A673 (cell line): ENCODE measurements at regions not wholly inside any gene's neighbourhood (a gene's known extent, or its start where the extent isn't known, plus 50 kb on each side); places are given as distances from the start of the nearest gene placed in this dataset.

Experiments
- BruUV-seq: library from RNA; stranded (reverse); fragments of 400-500 nt; replicated peaks from 2 replicates; lab custom pipeline; 2021; lab: Mats Ljungman, UMichigan
- CTCF ChIA-PET: fragments of 300-600 bp; sonication (Branson Sonifier 250); formaldehyde crosslinking; loops from one replicate; lab custom pipeline; 2022; ENCODE audit warnings: antibody characterized with exemption; lab: Charles Lee
- POLR2A ChIA-PET: fragments of 300-600 bp; sonication (Branson Sonifier 250); formaldehyde crosslinking; loops from one replicate; lab custom pipeline; 2022; ENCODE audit warnings: antibody characterized with exemption; ENCODE audit not compliant: low non-redundant PET; lab: Charles Lee
- DNase-seq: peaks from one replicate; pipeline ENCODE4 v3.0.0-alpha.2; 2015; ENCODE audit warnings: low spot score
- H3K27ac ChIP-seq: fragments of 200-600 bp; sonication (generic); 2 replicates; pipeline ENCODE4 v1.5.1; 2016; ENCODE audit warnings: mixed run types, low read depth, mild to moderate bottlenecking, mixed read lengths, antibody characterized with exemption, low read length; ENCODE audit not compliant: poor library complexity, severe bottlenecking
- H3K27me3 ChIP-seq: fragments of 200-600 bp; sonication (generic); replicated peaks from 2 replicates; pipeline ENCODE4 v1.6.1; 2017; ENCODE audit warnings: mixed run types, low read depth, mild to moderate bottlenecking, mixed read lengths, antibody characterized with exemption, low read length; ENCODE audit not compliant: insufficient read depth, poor library complexity
- H3K36me3 ChIP-seq: fragments of 200-600 bp; sonication (generic); 2 replicates; pipeline ENCODE4 v1.6.1; 2016; ENCODE audit warnings: mixed run types, mild to moderate bottlenecking, mixed read lengths, antibody characterized with exemption, low read length; ENCODE audit not compliant: insufficient read depth, poor library complexity, severe bottlenecking
- H3K4me1 ChIP-seq: fragments of 200-600 bp; sonication (generic); 2 replicates; pipeline ENCODE4 v1.6.1; 2017; ENCODE audit warnings: mixed run types, mild to moderate bottlenecking, mixed read lengths, antibody characterized with exemption, low read length; ENCODE audit not compliant: insufficient read depth, poor library complexity, severe bottlenecking
- H3K4me3 ChIP-seq: fragments of 200-600 bp; sonication (generic); 2 replicates; pipeline ENCODE4 v1.5.1; 2016; ENCODE audit warnings: low read depth, mixed run types, mild to moderate bottlenecking, mixed read lengths, low read length; ENCODE audit not compliant: poor library complexity, severe bottlenecking
- H3K9me3 ChIP-seq: fragments of 200-600 bp; sonication (generic); 2 replicates; pipeline ENCODE4 v1.6.1; 2016; ENCODE audit warnings: mixed run types, low read depth, mild to moderate bottlenecking, mixed read lengths, antibody characterized with exemption, low read length; ENCODE audit not compliant: poor library complexity, severe bottlenecking
- EZH2 ChIP-seq: fragments of 200-600 bp; sonication (generic); IDR thresholded peaks from 2 replicates; pipeline ENCODE4 v1.6.1; 2017; ENCODE audit warnings: borderline replicate concordance, low read depth, mild to moderate bottlenecking, mixed read lengths, antibody characterized with exemption, low read length; ENCODE audit not compliant: poor library complexity, severe bottlenecking
- intact Hi-C: fragments of 100-400 bp; cut with micrococcal nuclease; formaldehyde crosslinking; loops from one replicate; pipeline ENCODE4 v1.10.0; 2022; ENCODE audit not compliant: unreplicated experiment
- TF ChIP-seq, protein P1 (sequence below): fragments of 300-800, 200-600 bp; sonication (generic); conservative IDR thresholded peaks from 2 replicates; pipeline ENCODE4 v1.5.1; 2017; ENCODE audit warnings: low read depth, mild to moderate bottlenecking, antibody characterized with exemption, low read length, moderate library complexity, mixed read lengths

DNA sequence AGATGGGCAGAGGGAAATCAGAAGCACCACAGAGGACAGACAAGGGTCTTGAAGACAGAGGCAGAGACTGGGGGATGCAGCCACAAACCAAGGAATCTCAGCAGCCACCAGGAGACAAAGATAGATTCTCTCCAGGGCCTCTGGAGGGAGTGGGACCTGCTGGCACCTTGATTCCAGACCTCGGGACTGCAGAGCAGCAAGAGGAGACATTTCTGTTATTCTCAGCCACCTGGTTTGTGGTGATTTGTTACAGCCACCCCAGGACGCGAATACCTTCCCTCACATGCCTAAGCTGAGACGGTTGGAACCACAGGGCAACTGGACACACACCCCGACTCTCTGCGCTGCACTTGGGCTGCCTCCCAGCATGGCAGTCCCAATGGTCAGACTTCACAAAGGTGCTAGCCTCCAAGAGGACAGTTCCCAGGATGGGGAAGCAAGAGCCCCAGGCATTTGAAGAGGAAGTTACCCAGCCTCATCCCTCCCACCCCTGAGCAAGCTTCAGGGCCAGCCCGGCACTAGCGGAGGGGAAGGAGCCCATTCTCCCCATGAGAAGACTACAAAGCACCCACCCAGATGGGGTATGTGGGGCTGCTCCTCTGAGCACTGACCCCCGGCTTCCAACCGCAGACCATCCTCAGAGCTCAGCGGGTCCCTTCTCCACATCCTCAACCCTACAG, 104.6 kb upstream of the INSIG1 start:
- Histone ChIP-seq H3K4me3 (no peak overlapping the region), H3K36me3 (no peaks in the 10 kb centered on the region), H3K27ac (no peak overlapping the region), H3K27me3 (peaks cover 55% of the 10 kb centered on the region), H3K4me1 (no peaks in the 10 kb centered on the region), H3K9me3 (peaks cover 6% of the 10 kb centered on the region)
- intact Hi-C loops: no loop called here
- BruUV-seq: no TSS peak
- POLR2A ChIA-PET: interaction anchor here (0.6 kb wide), 1 partner anchor 793 kb away, joined by 3 read pairs; no protein-coding TSS in a partner anchor
- no peak for DNase-seq
- CTCF ChIA-PET: interaction anchor here (0.5 kb wide), 1 partner anchor 152 kb away, joined by 3 read pairs; no protein-coding TSS in a partner anchor
- TF ChIP-seq, protein P1, sequence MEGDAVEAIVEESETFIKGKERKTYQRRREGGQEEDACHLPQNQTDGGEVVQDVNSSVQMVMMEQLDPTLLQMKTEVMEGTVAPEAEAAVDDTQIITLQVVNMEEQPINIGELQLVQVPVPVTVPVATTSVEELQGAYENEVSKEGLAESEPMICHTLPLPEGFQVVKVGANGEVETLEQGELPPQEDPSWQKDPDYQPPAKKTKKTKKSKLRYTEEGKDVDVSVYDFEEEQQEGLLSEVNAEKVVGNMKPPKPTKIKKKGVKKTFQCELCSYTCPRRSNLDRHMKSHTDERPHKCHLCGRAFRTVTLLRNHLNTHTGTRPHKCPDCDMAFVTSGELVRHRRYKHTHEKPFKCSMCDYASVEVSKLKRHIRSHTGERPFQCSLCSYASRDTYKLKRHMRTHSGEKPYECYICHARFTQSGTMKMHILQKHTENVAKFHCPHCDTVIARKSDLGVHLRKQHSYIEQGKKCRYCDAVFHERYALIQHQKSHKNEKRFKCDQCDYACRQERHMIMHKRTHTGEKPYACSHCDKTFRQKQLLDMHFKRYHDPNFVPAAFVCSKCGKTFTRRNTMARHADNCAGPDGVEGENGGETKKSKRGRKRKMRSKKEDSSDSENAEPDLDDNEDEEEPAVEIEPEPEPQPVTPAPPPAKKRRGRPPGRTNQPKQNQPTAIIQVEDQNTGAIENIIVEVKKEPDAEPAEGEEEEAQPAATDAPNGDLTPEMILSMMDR: no peak
- no peak for TF ChIP-seq EZH2

DNA sequence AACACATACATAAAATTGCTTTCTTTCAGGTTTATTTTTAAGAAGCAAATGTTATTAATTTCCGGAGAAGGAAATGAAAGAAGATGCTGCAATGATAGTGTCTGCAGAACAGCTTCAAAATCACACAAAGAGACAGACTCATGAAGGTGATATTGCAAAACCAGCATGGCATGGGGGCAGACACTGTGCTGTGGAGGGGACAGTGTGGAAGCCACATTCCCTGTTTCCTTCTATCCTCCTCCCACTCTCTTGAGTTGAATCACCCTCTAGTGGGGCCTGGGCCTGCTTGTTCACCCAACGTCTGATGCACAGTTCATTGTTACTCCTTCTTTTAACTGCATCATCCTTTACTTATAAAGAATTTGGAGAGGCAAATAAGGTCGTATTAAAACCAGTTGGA, 104.0 kb upstream of the INSIG1 start:
- ChIA-PET CTCF (no interaction called here), POLR2A (interaction anchor here (0.6 kb wide), 1 partner anchor 792 kb away, joined by 3 read pairs; no protein-coding TSS in a partner anchor)
- no peak overlapping the region for H3K4me3 ChIP-seq
- no peak for DNase-seq
- H3K9me3 ChIP-seq: peaks cover 6% of the 10 kb centered on the region
- no TSS peak for BruUV-seq
- TF ChIP-seq EZH2: no peak
- TF ChIP-seq, protein P1: no peak
- H3K27ac ChIP-seq: no peak overlapping the region
- peaks cover 55% of the 10 kb centered on the region for H3K27me3 ChIP-seq
- H3K4me1 ChIP-seq: no peaks in the 10 kb centered on the region
- H3K36me3 ChIP-seq: no peaks in the 10 kb centered on the region
- intact Hi-C loops: no loop called here

DNA sequence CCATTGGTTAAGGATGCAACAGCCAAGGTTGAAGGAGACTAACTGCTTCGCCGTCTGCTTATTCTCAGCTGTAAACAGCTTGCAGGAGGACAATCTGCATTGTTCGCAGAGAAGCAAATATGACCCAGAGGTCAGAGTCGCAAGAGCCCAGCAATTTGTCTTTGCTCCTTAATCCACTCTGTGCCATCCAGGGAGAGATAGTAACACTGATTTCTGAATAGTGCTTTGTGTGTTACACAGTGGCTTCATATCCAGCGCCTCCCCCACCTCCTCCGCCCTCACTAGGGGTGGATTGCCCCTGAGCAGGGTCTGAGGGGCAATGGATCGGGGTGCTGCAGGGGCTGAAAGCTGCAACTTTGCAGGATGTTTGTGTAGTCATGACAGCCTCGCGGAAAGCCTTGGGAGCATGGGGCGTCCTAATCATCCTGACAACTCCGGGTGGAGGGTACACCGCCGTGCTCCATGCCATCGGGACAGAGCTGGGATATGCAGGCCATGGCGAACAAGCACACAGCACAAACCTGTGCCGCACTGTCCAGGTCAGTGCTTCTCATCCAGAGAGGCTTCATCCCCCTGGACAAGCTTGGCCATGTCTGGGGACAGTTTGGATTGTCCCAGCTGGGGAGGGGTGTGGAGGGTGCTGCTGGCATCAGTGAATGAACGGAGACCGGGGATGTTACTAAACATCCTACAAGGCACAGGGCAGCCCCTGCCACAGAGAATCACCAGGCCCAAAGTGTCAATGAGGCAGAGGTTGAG, 103.1 kb upstream of the INSIG1 start:
- Histone ChIP-seq H3K36me3 (no peaks in the 10 kb centered on the region), H3K9me3 (peaks cover 6% of the 10 kb centered on the region), H3K27ac (no peak overlapping the region), H3K4me3 (no peak overlapping the region), H3K4me1 (no peaks in the 10 kb centered on the region), H3K27me3 (peaks cover 55% of the 10 kb centered on the region)
- POLR2A ChIA-PET: no interaction called here
- BruUV-seq: no TSS peak
- DNase-seq: no peak
- intact Hi-C loops: no loop called here
- CTCF ChIA-PET: no interaction called here
- TF ChIP-seq EZH2: no peak
- TF ChIP-seq, protein P1: no peak
